BJ (cell line): ENCODE measurements at regions not wholly inside any gene's neighbourhood (a gene's known extent, or its start where the extent isn't known, plus 50 kb on each side); places are given as distances from the start of the nearest gene placed in this dataset.

ENCODE experiments used
- CTCF ChIA-PET: fragments of 350-600 bp; formaldehyde crosslinking; extraction: SDS; loops from one replicate; lab custom pipeline; 2021; ENCODE audit warnings: antibody characterized with exemption, inconsistent platforms; lab: Yijun Ruan, JAX
- POLR2A ChIA-PET: fragments of 300-600 bp; sonication (Branson Sonifier 250); formaldehyde crosslinking; extraction: SDS; loops from one replicate; lab custom pipeline; 2021; ENCODE audit warnings: antibody characterized with exemption; lab: Charles Lee
- DNase-seq: peaks from one replicate; pipeline ENCODE4 v3.0.0-alpha.2; 2011; ENCODE audit warnings: low read depth
- H3K27me3 ChIP-seq: 2 replicates; pipeline ENCODE4 v1.6.0; 2011; ENCODE audit warnings: low read length; ENCODE audit not compliant: control insufficient read depth, insufficient read depth
- H3K36me3 ChIP-seq: 2 replicates; pipeline ENCODE4 v1.5.1; 2011; ENCODE audit warnings: low read length; ENCODE audit not compliant: control insufficient read depth, insufficient read depth
- H3K4me3 ChIP-seq: 2 replicates; pipeline ENCODE4 v1.5.1; 2011; ENCODE audit warnings: low read depth, mild to moderate bottlenecking, control low read depth, low read length
- CTCF ChIP-seq: IDR thresholded peaks from 2 replicates; pipeline ENCODE4 v1.5.1; 2011; ENCODE audit warnings: low read depth, mild to moderate bottlenecking, control low read depth, inconsistent platforms, low read length, moderate library complexity; ENCODE audit not compliant: insufficient read depth

- ChIA-PET CTCF (interaction anchor here (0.9 kb wide), 1 partner anchor 125 kb away, joined by 3 read pairs; no protein-coding TSS in a partner anchor), POLR2A (no interaction called here)
- no peak for DNase-seq
- Histone ChIP-seq H3K36me3 (no peaks in the 10 kb centered on the region), H3K4me3 (no peak overlapping the region), H3K27me3 (no peaks in the 10 kb centered on the region)
- TF ChIP-seq CTCF = peak; percentile 22; the same call in 1 of the 2 replicates
Observed at GRCh38 chr15:36208868-36209582, 370.4 kb upstream of the CDIN1 start.

GRCh38 chr15:36210426-36210825, 369.0 kb upstream of the CDIN1 start:
- no peak for TF ChIP-seq CTCF
- CTCF ChIA-PET = interaction anchor here (0.7 kb wide), 1 partner anchor 375 kb away, joined by 4 read pairs; no protein-coding TSS in a partner anchor
- H3K27me3 ChIP-seq = no peaks in the 10 kb centered on the region
- POLR2A ChIA-PET = no interaction called here
- no peaks in the 10 kb centered on the region for H3K36me3 ChIP-seq
- no peak for DNase-seq
- H3K4me3 ChIP-seq = no peak overlapping the region

- CTCF ChIA-PET = interaction anchor here (0.8 kb wide), 1 partner anchor 19 kb away, joined by 3 read pairs; no protein-coding TSS in a partner anchor
- H3K4me3 ChIP-seq = no peak overlapping the region
- POLR2A ChIA-PET = no interaction called here
- no peak for TF ChIP-seq CTCF
- H3K36me3 ChIP-seq = no peaks in the 10 kb centered on the region
- no peaks in the 10 kb centered on the region for H3K27me3 ChIP-seq
- no peak for DNase-seq
Observed at GRCh38 chr15:36218322-36218721, 361.1 kb upstream of the CDIN1 start.

- no peak for TF ChIP-seq CTCF
- H3K36me3 ChIP-seq = no peaks in the 10 kb centered on the region
- ChIA-PET POLR2A (no interaction called here), CTCF (interaction anchor here (0.8 kb wide), 1 partner anchor 18 kb away, joined by 3 read pairs; no protein-coding TSS in a partner anchor)
- H3K27me3 ChIP-seq = no peaks in the 10 kb centered on the region
- no peak overlapping the region for H3K4me3 ChIP-seq
- DNase-seq = no peak
Observed at GRCh38 chr15:36218991-36219390, 360.4 kb upstream of the CDIN1 start.

- POLR2A ChIA-PET = no interaction called here
- H3K27me3 ChIP-seq = no peaks in the 10 kb centered on the region
- no peaks in the 10 kb centered on the region for H3K36me3 ChIP-seq
- no peak for TF ChIP-seq CTCF
- H3K4me3 ChIP-seq = no peak overlapping the region
- no peak for DNase-seq
- CTCF ChIA-PET = no interaction called here
Observed at GRCh38 chr15:36221992-36222391, 357.4 kb upstream of the CDIN1 start.
